Small intestine (tissue), 7 donors: ENCODE measurements at regions not wholly inside any gene's neighbourhood (a gene's known extent, or its start where the extent isn't known, plus 50 kb on each side); places are given as distances from the start of the nearest gene placed in this dataset.

Experiments used
- DNase-seq, 2 donors: peaks; one replicate each; pipeline versions ENCODE4 v3.0.0 to v3.0.0-alpha.2; 2013
- FAIRE-seq: peaks from 2 replicates; lab custom pipeline; 2012; peaks lifted over from hg19 to GRCh38; lab: Jason Lieb, UNC
- H3K27ac ChIP-seq, 3 donors: one replicate each; pipeline ENCODE4 v1.5.1; 2013; ENCODE audit warnings: low read length in 2 of 3, mild to moderate bottlenecking in 2 of 3, control low read depth in 1 of 3, inconsistent platforms in 1 of 3, low read depth in 1 of 3, moderate library complexity in 1 of 3
- H3K27me3 ChIP-seq, 3 donors: one replicate each; pipeline ENCODE4 v1.6.1; 2013; ENCODE audit warnings: low read length in 3 of 3, inconsistent platforms in 1 of 3; ENCODE audit not compliant: control insufficient read depth in 3 of 3, insufficient read depth in 3 of 3
- H3K36me3 ChIP-seq, 3 donors: one replicate each; pipeline ENCODE4 v1.6.1; 2013; ENCODE audit warnings: low read length in 3 of 3, inconsistent platforms in 1 of 3, low read depth in 1 of 3, mild to moderate bottlenecking in 1 of 3, moderate library complexity in 1 of 3; ENCODE audit not compliant: control insufficient read depth in 3 of 3, insufficient read depth in 2 of 3
- H3K4me1 ChIP-seq, 3 donors: one replicate each; pipeline ENCODE4 v1.6.1; 2013; ENCODE audit warnings: low read length in 2 of 3, inconsistent platforms in 1 of 3, low read depth in 1 of 3, mild to moderate bottlenecking in 1 of 3, moderate library complexity in 1 of 3; ENCODE audit not compliant: control insufficient read depth in 3 of 3, insufficient read depth in 2 of 3
- H3K4me3 ChIP-seq, 3 donors: one replicate each; pipeline ENCODE4 v1.5.1; 2013; ENCODE audit warnings: low read length in 3 of 3, control low read depth in 1 of 3, inconsistent platforms in 1 of 3, low read depth in 1 of 3, mild to moderate bottlenecking in 1 of 3, moderate library complexity in 1 of 3
- H3K9me3 ChIP-seq, 2 donors: one replicate each; pipeline ENCODE4 v1.6.1; 2013; ENCODE audit warnings: low read depth in 1 of 2, low read length in 1 of 2; ENCODE audit not compliant: control insufficient read depth in 2 of 2, insufficient read depth in 1 of 2
- WGBS, 3 donors: extraction: QIAGEN DNeasy Blood & Tissue Kit; methylation state at CpG; one replicate each; pipeline ENCODE4 v1.1.7; 2013; 5-methylcytosine and 5-hydroxymethylcytosine counted together
- donor health status: healthy with polysubstance abuse.
- donor health status: control.
- donor health status: control.
- donor health status: Bipolar disorder and iron deficiency.
- donor health status: healthy.

DNA sequence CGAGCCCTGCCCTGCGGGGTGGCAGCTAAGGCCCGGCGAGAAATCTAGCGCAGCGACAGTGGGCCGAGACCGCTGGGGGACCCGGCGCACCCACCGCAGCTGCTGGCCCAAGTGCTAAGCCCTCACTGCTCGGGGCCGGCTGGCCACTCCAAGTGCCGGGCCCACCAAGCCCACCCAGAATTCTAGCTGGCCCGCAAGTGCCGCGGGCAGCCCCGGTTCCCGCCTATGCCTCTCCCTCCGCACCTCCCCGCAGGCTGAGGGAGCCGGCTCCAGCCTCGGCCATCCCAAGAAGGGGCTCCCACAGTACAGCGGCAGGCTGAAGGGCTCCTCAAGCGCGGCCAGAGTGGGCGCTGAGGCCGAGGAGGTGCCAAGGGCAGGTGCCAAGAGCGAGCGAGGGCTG, 55.2 kb upstream of the RND3 start:
- Histone ChIP-seq H3K9me3 (peaks cover 0 to 6% of the 10 kb centered on the region in 2 donors), H3K4me1 (no peaks in the 10 kb centered on the region), H3K4me3 (no peak overlapping the region), H3K27ac (no peak overlapping the region), H3K36me3 (no peaks in the 10 kb centered on the region), H3K27me3 (no peaks in the 10 kb centered on the region)
- 93 to 97% (median 95%) methylated on average over 19 to 30 of the region's 30 CpGs for WGBS, 3 donors
- DNase-seq (no peak), FAIRE-seq (no peak)

DNA sequence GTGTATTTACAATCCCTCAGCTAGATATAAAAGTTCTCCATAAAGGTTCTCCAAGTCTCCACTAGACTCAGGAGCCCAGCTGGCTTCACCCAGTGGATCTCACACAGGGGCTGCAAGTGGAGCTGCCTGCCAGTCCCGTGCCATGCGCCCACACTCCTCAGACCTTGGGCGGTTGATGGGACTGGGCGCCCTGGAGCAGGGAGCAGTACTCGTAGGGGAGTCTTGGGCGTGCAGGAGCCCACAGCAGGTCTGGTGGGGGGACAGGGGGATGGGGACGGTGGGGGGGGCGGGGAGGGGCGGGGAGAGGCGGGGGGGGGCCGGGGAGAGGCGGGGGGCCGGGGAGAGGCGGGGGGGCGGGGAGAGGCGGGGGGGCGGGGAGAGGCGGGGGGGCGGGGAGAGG, 54.7 kb upstream of the RND3 start:
- 90 to 100% (median 94%) methylated on average over 6 to 9 of the region's 19 CpGs for WGBS, 3 donors
- FAIRE-seq: no peak

DNA sequence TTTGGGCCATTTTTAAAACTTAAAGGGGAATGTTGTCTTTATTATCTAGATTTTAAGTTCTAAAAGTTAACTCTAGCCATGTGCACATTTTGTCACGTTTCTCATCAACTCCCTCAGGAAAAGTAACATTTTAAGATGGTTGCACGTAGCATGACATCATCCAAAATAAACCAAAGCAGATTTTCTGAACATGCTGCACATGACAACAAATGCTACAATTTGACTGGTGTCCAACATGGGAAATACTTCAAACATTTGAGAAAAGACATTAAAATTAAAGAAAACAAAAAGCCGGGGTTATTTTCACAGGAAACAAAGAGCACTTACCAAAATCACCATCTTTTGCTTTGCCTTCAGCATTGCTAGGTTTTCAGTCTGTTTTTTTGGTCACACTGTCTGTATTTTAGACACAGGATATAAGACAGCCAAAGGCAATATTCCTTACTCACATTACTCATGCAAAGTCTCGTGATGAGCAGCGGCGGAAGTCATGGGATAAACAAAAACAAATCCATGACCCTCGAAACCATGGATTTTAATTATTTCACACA, 51.3 kb upstream of the RND3 start:
- H3K9me3 ChIP-seq: peaks cover 0 to 6% of the 10 kb centered on the region in 2 donors
- H3K4me1 ChIP-seq: no peaks in the 10 kb centered on the region
- no peaks in the 10 kb centered on the region for H3K36me3 ChIP-seq
- H3K27ac ChIP-seq: peak overlapping the region in 1 of 3 donors; percentile 34
- H3K4me3 ChIP-seq: no peak overlapping the region
- FAIRE-seq (no peak), DNase-seq (no peak)
- no peaks in the 10 kb centered on the region for H3K27me3 ChIP-seq
- 64 to 87% (median 77%) methylated on average over 7 of the region's 7 CpGs for whole genome bisulfite sequencing, 3 donors

More for the DNA sequence above, 54.7 kb upstream of the RND3 start:
- Histone ChIP-seq H3K4me1 (no peaks in the 10 kb centered on the region), H3K9me3 (peaks cover 0 to 6% of the 10 kb centered on the region in 2 donors), H3K27ac (no peak overlapping the region), H3K36me3 (no peaks in the 10 kb centered on the region), H3K4me3 (no peak overlapping the region), H3K27me3 (no peaks in the 10 kb centered on the region)
- DNase-seq: no peak
